ENCODE measurements at regions not wholly inside any gene's neighbourhood (a gene's known extent, or its start where the extent isn't known, plus 50 kb on each side); places are given as distances from the start of the nearest gene placed in this dataset.

GRCh38 chr12:46461459-46461858 lies 88.9 kb upstream of the SLC38A2 start:
- H2BK120ac ChIP-seq (replicated peaks; ENCODE audit: low read depth, low read length): no peak overlapping the region
- POLR2A ChIA-PET (ENCODE audit: partially characterized antibody): no interaction called here
- no peak overlapping the region for H4K5ac ChIP-seq (ENCODE audit: insufficient read length, low read depth, low read length)
- TF ChIP-seq HDAC2 (IDR thresholded peaks at IDR 0.05; ENCODE audit: borderline replicate concordance in 1 of 2, low read depth in 2 of 2, low read length in 2 of 2) (no peak), TBP (IDR thresholded peaks at IDR 0.05; ENCODE audit: low read depth, low read length) (no peak), CTCF (IDR thresholded peaks at IDR 0.05; ENCODE audit: control extremely low read depth in 1 of 3, insufficient read depth in 1 of 3, low read depth in 1 of 3, low read length in 3 of 3) (no peak), RFX5 (IDR thresholded peaks at IDR 0.05; ENCODE audit: borderline replicate concordance, low read depth, low read length) (no peak), POLR2A (IDR thresholded peaks at IDR 0.05; ENCODE audit: control extremely low read depth in 1 of 2, low read depth in 2 of 2, low read length in 2 of 2) (no peak), SP1 (IDR thresholded peaks at IDR 0.05; ENCODE audit: low read depth, low read length) (no peak), SIN3A (conservative IDR thresholded peaks at IDR 0.05 in 1 of 2, IDR thresholded peaks at IDR 0.05 in 1 of 2; ENCODE audit: low read depth in 1 of 2, low read length in 2 of 2) (no peak), ZNF274 (IDR thresholded peaks at IDR 0.05; ENCODE audit: borderline replicate concordance, extremely low read depth, low read length) (no peak), KDM4A (IDR thresholded peaks at IDR 0.05; ENCODE audit: low read depth, low read length, severe bottlenecking) (no peak), FOSL1 (IDR thresholded peaks at IDR 0.05; ENCODE audit: insufficient read depth, low read depth, low read length) (no peak), TCF12 (IDR thresholded peaks at IDR 0.05; ENCODE audit: low read depth, low read length) (no peak), SP2 (IDR thresholded peaks at IDR 0.05; ENCODE audit: low read length) (no peak)

More at GRCh38 chr12:46461459-46461858, 88.9 kb upstream of the SLC38A2 start:
- Histone ChIP-seq H3K4me1 (replicated peaks in 1 of 4; ENCODE audit: control insufficient read depth in 3 of 4, insufficient read depth in 4 of 4, low read length in 3 of 4) (peaks cover 0 to 6% (median 3%) of the 10 kb centered on the region in 4 experiments; a peak in 4 of 7 replicates), H3K4ac (replicated peaks; ENCODE audit: insufficient read length, low read depth, low read length) (no peak overlapping the region), H4K91ac (replicated peaks; ENCODE audit: insufficient read length, low read length) (no peak overlapping the region), H3K4me3 (ENCODE audit: extremely low read depth in 1 of 4, insufficient read depth in 2 of 4, low read depth in 3 of 4, low read length in 4 of 4) (no peak overlapping the region), H2BK15ac (ENCODE audit: low read length) (no peak overlapping the region), H3K36me3 (ENCODE audit: control insufficient read depth in 2 of 4, insufficient read depth in 4 of 4, low read length in 3 of 4) (peaks cover 0 to 4% (median 0%) of the 10 kb centered on the region in 4 experiments; a peak in 1 of 8 replicates), H3K18ac (ENCODE audit: extremely low read depth, low read length) (no peak overlapping the region), H4K8ac (ENCODE audit: extremely low read depth, insufficient read depth, low read length) (no peak overlapping the region), H2AK5ac (ENCODE audit: low read depth, low read length) (no peak overlapping the region), H3K27ac (ENCODE audit: low read depth, low read length) (no peak overlapping the region), H3K23ac (ENCODE audit: insufficient read length) (no peak overlapping the region), H3K9ac (replicated peaks in 1 of 4; ENCODE audit: extremely low read depth in 1 of 4, low read depth in 3 of 4, low read length in 3 of 4) (no peak overlapping the region), H3K56ac (replicated peaks; ENCODE audit: insufficient read length, low read depth, low read length) (no peak overlapping the region), H3K14ac (ENCODE audit: insufficient read length) (no peak overlapping the region), H3K9me3 (ENCODE audit: insufficient read depth in 2 of 2, low read depth in 1 of 2, low read length in 1 of 2) (peaks cover 4 to 11% of the 10 kb centered on the region in 2 experiments; a peak in 1 of 4 replicates), H3K23me2 (ENCODE audit: low read depth, low read length) (no peaks in the 10 kb centered on the region), H3K27me3 (replicated peaks in 1 of 4; ENCODE audit: control insufficient read depth in 3 of 4, extremely low read depth in 1 of 4, insufficient read depth in 3 of 4, low read length in 3 of 4) (no peaks in the 10 kb centered on the region), H4K20me1 (replicated peaks in 1 of 2; ENCODE audit: control insufficient read depth in 1 of 2, insufficient read depth in 2 of 2, low read length in 2 of 2) (no peaks in the 10 kb centered on the region), H2BK20ac (ENCODE audit: low read length) (no peak overlapping the region), H2BK5ac (ENCODE audit: low read depth, low read length) (no peak overlapping the region), H3K4me2 (ENCODE audit: insufficient read depth in 1 of 2, low read depth in 2 of 2, low read length in 2 of 2) (no peak overlapping the region), H2AFZ (ENCODE audit: low read length) (no peak overlapping the region), H2BK12ac (ENCODE audit: low read depth, low read length) (no peak overlapping the region), H3K79me2 (ENCODE audit: control insufficient read depth in 1 of 2, insufficient read depth in 2 of 2, low read length in 2 of 2) (no peaks in the 10 kb centered on the region), H3K79me1 (ENCODE audit: low read depth, low read length) (no peaks in the 10 kb centered on the region)
- 78% methylated on average over 5 of the region's 5 CpGs; no CpG with 5 or more reads in 1 of the 2 experiments for WGBS, 2 experiments (ENCODE audit: extremely low coverage in 1 of 2, insufficient coverage in 1 of 2, insufficient read length in 1 of 2, insufficient replicate concordance in 2 of 2, low coverage in 1 of 2, low lambda C conversion rate in 2 of 2, missing lambda C conversion rate in 1 of 2)
- DNase-seq (ENCODE audit: low read depth in 1 of 2, low spot score in 2 of 2): no peak
- CTCF ChIA-PET (ENCODE audit: partially characterized antibody): no interaction called here
- no peak for FAIRE-seq
